HK-2 (cell line): ENCODE measurements at regions not wholly inside any gene's neighbourhood (a gene's known extent, or its start where the extent isn't known, plus 50 kb on each side); places are given as distances from the start of the nearest gene placed in this dataset.
"Not testable (repeated sequence)": the region's sequence is repeated elsewhere in the genome, so short reads cannot be mapped to it uniquely, and the experiment has no call there.

ENCODE experiments used
- DNase-seq: peaks from one replicate; pipeline ENCODE4 v3.0.0-alpha.2; 2018; ENCODE audit not compliant: unreplicated experiment

- not testable (repeated sequence) for DNase-seq
Measured at GRCh38 chr9:41075671-41076070, 52.8 kb downstream of the FOXD4L6 start.

GRCh38 chr9:41074356-41074942 lies 54.0 kb downstream of the FOXD4L6 start:
- not testable (repeated sequence) for DNase-seq

GRCh38 chr9:41073471-41074243 lies 54.8 kb downstream of the FOXD4L6 start:
- not testable (repeated sequence) for DNase-seq

- not testable (repeated sequence) for DNase-seq
Measured at GRCh38 chr9:41064125-41064795, 64.2 kb downstream of the FOXD4L6 start.

GRCh38 chr9:41063243-41063642 lies 65.2 kb downstream of the FOXD4L6 start:
- not testable (repeated sequence) for DNase-seq

GRCh38 chr9:41059603-41060002 lies 68.9 kb downstream of the FOXD4L6 start:
- not testable (repeated sequence) for DNase-seq

GRCh38 chr9:41053666-41054363 lies 74.7 kb downstream of the FOXD4L6 start:
- DNase-seq = not testable (repeated sequence)

- not testable (repeated sequence) for DNase-seq
Measured at GRCh38 chr9:41048672-41049071, 79.8 kb downstream of the FOXD4L6 start.

- not testable (repeated sequence) for DNase-seq
Measured at GRCh38 chr9:41047792-41048191, 80.7 kb downstream of the FOXD4L6 start.

GRCh38 chr9:41044930-41045329 lies 83.6 kb downstream of the FOXD4L6 start:
- DNase-seq = not testable (repeated sequence)

- not testable (repeated sequence) for DNase-seq
Measured at GRCh38 chr9:41043433-41043832, 85.0 kb downstream of the FOXD4L6 start.

- not testable (repeated sequence) for DNase-seq
Measured at GRCh38 chr9:41042111-41042510, 86.4 kb downstream of the FOXD4L6 start.

GRCh38 chr9:41040705-41041342 lies 87.7 kb downstream of the FOXD4L6 start:
- DNase-seq = not testable (repeated sequence)

- not testable (repeated sequence) for DNase-seq
Measured at GRCh38 chr9:41035276-41035675, 93.2 kb downstream of the FOXD4L6 start.

GRCh38 chr9:41034699-41035197 lies 93.7 kb downstream of the FOXD4L6 start:
- not testable (repeated sequence) for DNase-seq

- DNase-seq = not testable (repeated sequence)
Measured at GRCh38 chr9:41033877-41034276, 94.6 kb downstream of the FOXD4L6 start.

- DNase-seq = not testable (repeated sequence)
Measured at GRCh38 chr9:41033360-41033759, 95.1 kb downstream of the FOXD4L6 start.

GRCh38 chr9:41026912-41027676 lies 101.4 kb downstream of the FOXD4L6 start:
- not testable (repeated sequence) for DNase-seq

GRCh38 chr9:41022365-41022764 lies 106.1 kb downstream of the FOXD4L6 start:
- DNase-seq = not testable (repeated sequence)

- not testable (repeated sequence) for DNase-seq
Measured at GRCh38 chr9:41019858-41020562, 108.5 kb downstream of the FOXD4L6 start.
